Panc1 (cell line): ENCODE measurements at regions not wholly inside any gene's neighbourhood (a gene's known extent, or its start where the extent isn't known, plus 50 kb on each side); places are given as distances from the start of the nearest gene placed in this dataset.

Experiments
- POLR2AphosphoS5 ChIP-seq: IDR thresholded peaks from 2 replicates; pipeline ENCODE4 v1.6.1; 2012; ENCODE audit warnings: mild to moderate bottlenecking, low read depth, low read length, moderate library complexity
- TF ChIP-seq, protein P1 (sequence below): fragments of 450-650 bp; IDR thresholded peaks from 2 replicates; pipeline ENCODE4 v1.5.1; 2017; ENCODE audit warnings: mild to moderate bottlenecking
- TF ChIP-seq, protein P2 (sequence below), 2 experiments: IDR thresholded peaks; 2 replicates each; pipeline ENCODE4 v1.6.1; 2011 to 2012; ENCODE audit warnings: low read depth in 2 of 2, control low read depth in 1 of 2, low read length in 1 of 2, mild to moderate bottlenecking in 1 of 2, moderate library complexity in 1 of 2; ENCODE audit not compliant: insufficient read depth in 1 of 2

DNA sequence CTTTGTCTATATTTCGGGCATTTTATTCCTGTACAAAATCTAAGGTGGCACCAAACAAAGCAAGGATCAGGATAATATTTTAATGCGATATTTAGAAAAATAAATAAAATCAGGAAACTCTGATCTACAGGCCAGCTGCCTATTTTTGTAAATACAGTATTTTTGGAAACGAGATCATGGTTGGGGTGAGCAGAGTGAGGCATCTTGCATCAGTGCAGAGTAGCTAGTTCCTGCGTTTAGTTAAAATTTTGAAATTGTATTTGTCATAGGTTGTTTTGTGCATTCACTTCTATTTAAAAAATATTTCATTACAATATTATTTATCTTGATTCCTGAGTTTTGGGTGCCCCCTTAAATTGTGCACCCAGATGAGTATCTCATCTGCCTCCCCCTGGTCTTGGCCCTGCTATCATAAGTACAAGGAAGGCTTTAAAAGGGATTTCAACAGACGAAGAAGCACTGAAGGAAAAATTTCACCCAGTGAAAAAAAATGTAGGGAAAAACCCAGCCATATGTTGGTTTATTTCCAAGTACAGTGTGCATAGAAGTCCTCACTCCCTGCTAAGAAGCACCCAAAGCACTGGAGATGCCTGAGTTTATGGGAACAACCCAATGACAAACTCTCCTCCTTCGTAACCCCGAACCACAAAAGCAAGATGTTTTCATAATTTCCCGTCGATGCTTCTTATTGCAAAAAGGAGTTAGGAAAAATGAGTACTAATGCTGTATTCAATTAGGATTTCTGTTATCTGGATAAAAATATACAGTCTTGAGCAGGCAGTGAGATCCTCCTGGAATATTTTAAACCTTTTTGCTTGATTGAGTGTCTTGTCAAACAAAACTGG is 304.7 kb upstream of the CLINT1 start:
- TF ChIP-seq, protein P1, sequence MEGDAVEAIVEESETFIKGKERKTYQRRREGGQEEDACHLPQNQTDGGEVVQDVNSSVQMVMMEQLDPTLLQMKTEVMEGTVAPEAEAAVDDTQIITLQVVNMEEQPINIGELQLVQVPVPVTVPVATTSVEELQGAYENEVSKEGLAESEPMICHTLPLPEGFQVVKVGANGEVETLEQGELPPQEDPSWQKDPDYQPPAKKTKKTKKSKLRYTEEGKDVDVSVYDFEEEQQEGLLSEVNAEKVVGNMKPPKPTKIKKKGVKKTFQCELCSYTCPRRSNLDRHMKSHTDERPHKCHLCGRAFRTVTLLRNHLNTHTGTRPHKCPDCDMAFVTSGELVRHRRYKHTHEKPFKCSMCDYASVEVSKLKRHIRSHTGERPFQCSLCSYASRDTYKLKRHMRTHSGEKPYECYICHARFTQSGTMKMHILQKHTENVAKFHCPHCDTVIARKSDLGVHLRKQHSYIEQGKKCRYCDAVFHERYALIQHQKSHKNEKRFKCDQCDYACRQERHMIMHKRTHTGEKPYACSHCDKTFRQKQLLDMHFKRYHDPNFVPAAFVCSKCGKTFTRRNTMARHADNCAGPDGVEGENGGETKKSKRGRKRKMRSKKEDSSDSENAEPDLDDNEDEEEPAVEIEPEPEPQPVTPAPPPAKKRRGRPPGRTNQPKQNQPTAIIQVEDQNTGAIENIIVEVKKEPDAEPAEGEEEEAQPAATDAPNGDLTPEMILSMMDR, result no peak
- TF ChIP-seq, protein P2, sequence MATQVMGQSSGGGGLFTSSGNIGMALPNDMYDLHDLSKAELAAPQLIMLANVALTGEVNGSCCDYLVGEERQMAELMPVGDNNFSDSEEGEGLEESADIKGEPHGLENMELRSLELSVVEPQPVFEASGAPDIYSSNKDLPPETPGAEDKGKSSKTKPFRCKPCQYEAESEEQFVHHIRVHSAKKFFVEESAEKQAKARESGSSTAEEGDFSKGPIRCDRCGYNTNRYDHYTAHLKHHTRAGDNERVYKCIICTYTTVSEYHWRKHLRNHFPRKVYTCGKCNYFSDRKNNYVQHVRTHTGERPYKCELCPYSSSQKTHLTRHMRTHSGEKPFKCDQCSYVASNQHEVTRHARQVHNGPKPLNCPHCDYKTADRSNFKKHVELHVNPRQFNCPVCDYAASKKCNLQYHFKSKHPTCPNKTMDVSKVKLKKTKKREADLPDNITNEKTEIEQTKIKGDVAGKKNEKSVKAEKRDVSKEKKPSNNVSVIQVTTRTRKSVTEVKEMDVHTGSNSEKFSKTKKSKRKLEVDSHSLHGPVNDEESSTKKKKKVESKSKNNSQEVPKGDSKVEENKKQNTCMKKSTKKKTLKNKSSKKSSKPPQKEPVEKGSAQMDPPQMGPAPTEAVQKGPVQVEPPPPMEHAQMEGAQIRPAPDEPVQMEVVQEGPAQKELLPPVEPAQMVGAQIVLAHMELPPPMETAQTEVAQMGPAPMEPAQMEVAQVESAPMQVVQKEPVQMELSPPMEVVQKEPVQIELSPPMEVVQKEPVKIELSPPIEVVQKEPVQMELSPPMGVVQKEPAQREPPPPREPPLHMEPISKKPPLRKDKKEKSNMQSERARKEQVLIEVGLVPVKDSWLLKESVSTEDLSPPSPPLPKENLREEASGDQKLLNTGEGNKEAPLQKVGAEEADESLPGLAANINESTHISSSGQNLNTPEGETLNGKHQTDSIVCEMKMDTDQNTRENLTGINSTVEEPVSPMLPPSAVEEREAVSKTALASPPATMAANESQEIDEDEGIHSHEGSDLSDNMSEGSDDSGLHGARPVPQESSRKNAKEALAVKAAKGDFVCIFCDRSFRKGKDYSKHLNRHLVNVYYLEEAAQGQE (IDR thresholded peaks at IDR 0.05; ENCODE audit: insufficient read depth in 1 of 2, low read depth in 2 of 2, low read length in 1 of 2), result no peak
- TF ChIP-seq POLR2AphosphoS5, result no peak
